HG02623 (cell line): ENCODE measurements at regions not wholly inside any gene's neighbourhood (a gene's known extent, or its start where the extent isn't known, plus 50 kb on each side); places are given as distances from the start of the nearest gene placed in this dataset.

Experiments used
- ATAC-seq: cut with Tn5 transposase; IDR thresholded peaks from one replicate; pipeline ENCODE4 v1.9.1; 2021; ENCODE audit warnings: moderate library complexity; ENCODE audit not compliant: unreplicated experiment

DNA sequence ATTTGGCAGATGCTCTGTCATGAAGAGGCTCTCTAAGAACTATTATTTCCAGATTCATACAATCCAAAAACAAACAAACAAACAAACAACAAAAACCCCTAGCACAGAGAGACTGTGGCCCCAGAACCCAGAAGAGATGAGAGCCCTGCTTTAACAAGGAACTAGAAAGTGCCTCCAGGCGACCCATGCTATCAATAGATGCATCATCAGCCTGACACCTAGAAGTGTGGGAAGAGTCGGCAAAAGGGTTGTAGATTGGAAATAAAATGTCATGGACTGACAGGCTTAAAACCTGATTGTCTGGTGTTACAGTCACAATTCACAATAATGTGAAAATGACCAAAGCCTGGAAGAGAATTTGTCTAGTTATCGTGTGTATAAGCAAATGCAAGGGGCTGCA lies 50.6 kb upstream of the FLRT2 start:
- no peak for ATAC-seq

DNA sequence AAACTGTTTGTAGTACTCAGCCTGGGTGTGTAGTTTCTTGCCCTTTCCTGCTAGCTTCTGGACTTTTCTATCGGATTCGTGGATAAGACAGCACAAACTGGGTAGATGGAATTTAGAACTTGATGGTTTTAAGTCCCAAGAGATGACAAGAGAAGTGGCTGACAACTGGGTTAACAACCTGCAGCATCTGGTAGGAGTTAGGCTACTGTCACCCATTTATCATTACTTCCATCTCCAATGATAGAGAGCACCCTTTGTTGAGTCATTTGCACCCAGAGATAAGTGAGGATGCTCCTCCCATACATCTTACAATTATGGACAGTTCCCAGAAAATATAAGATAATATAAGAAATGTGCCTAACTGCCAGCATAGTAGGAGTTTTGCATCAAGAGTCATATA lies 50.2 kb upstream of the FLRT2 start:
- no peak for ATAC-seq
